Tibial nerve (tissue), 4 donors: ENCODE measurements at regions not wholly inside any gene's neighbourhood (a gene's known extent, or its start where the extent isn't known, plus 50 kb on each side); places are given as distances from the start of the nearest gene placed in this dataset.

Experiments used
- DNase-seq, 2 donors: peaks; one replicate each; pipeline ENCODE4 v3.0.0-alpha.2; 2019; ENCODE audit warnings: low spot score in 2 of 2
- H3K27ac ChIP-seq, 4 donors: fragments of 200-600 bp; sonication (generic) in 3 of 4; one replicate each; pipeline ENCODE4 v1.5.1; 2017 to 2019; ENCODE audit warnings: mild to moderate bottlenecking in 1 of 4
- H3K27me3 ChIP-seq, 2 donors: fragments of 200-600 bp; sonication (generic) in 1 of 2; one replicate each; pipeline versions ENCODE4 v1.5.1 to v1.6.0; 2017 to 2019
- H3K36me3 ChIP-seq, 3 donors: fragments of 200-600 bp; sonication (generic); one replicate each; pipeline ENCODE4 v1.5.1; 2018 to 2019
- H3K4me1 ChIP-seq, 4 donors: fragments of 200-600 bp; sonication (generic) in 3 of 4; one replicate each; pipeline ENCODE4 v1.5.1; 2017 to 2019
- H3K4me3 ChIP-seq, 4 donors: fragments of 200-600 bp; sonication (generic) in 3 of 4; one replicate each; pipeline ENCODE4 v1.5.1; 2017 to 2019; ENCODE audit warnings: mild to moderate bottlenecking in 1 of 4, moderate library complexity in 1 of 4
- H3K9me3 ChIP-seq, 4 donors: fragments of 200-600 bp; sonication (generic) in 3 of 4; one replicate each; pipeline ENCODE4 v1.5.1; 2017 to 2019
- CTCF ChIP-seq, 5 experiments: fragments of 200-600 bp in 3 of 5; fragments of 450-650 bp in 2 of 5; sonication (generic) in 3 of 5; IDR thresholded peaks; one replicate each; pipeline ENCODE4 v1.5.1; 2016 to 2019; ENCODE audit warnings: antibody characterized with exemption in 5 of 5, mild to moderate bottlenecking in 3 of 5, moderate library complexity in 2 of 5
- EP300 ChIP-seq, 2 donors: sonication (generic); formaldehyde crosslinking; IDR thresholded peaks; one replicate each; pipeline ENCODE4 v1.6.1; 2017; ENCODE audit warnings: antibody characterized with exemption in 2 of 2, mild to moderate bottlenecking in 1 of 2
- POLR2A ChIP-seq, 2 donors: fragments of 450-650 bp; IDR thresholded peaks; one replicate each; pipeline ENCODE4 v1.6.1; 2017; ENCODE audit warnings: antibody characterized with exemption in 2 of 2, mild to moderate bottlenecking in 2 of 2, moderate library complexity in 2 of 2
- WGBS, 2 donors: methylation state at CpG; one replicate each; pipeline ENCODE4 v1.1.5; 2018; 5-methylcytosine and 5-hydroxymethylcytosine counted together

- no peaks in the 10 kb centered on the region for H3K36me3 ChIP-seq
- WGBS, 2 donors, result 70 to 74% methylated on average over 1 of the region's 1 CpG
- DNase-seq, result no peak
Measured at GRCh38 chr13:74217811-74218210, 83.6 kb upstream of the KLF12 start.

GRCh38 chr13:74215420-74215819 lies 81.2 kb upstream of the KLF12 start:
- 88 to 93% methylated on average over 2 of the region's 2 CpGs for WGBS, 2 donors
- Histone ChIP-seq H3K4me1 (no peaks in the 10 kb centered on the region), H3K27ac (no peak overlapping the region), H3K36me3 (no peaks in the 10 kb centered on the region), H3K27me3 (no peaks in the 10 kb centered on the region), H3K9me3 (no peaks in the 10 kb centered on the region), H3K4me3 (no peak overlapping the region)
- TF ChIP-seq POLR2A (IDR thresholded peaks at IDR 0.05) (no peak), EP300 (IDR thresholded peaks at IDR 0.05) (no peak), CTCF (IDR thresholded peaks at IDR 0.05) (no peak)
- no peak for DNase-seq

More at GRCh38 chr13:74217811-74218210, 83.6 kb upstream of the KLF12 start:
- TF ChIP-seq POLR2A (IDR thresholded peaks at IDR 0.05) (no peak), EP300 (IDR thresholded peaks at IDR 0.05) (no peak), CTCF (IDR thresholded peaks at IDR 0.05) (no peak)
- Histone ChIP-seq H3K4me1 (no peaks in the 10 kb centered on the region), H3K4me3 (no peak overlapping the region), H3K9me3 (no peaks in the 10 kb centered on the region), H3K27me3 (no peaks in the 10 kb centered on the region), H3K27ac (no peak overlapping the region)

- Histone ChIP-seq H3K9me3 (no peaks in the 10 kb centered on the region), H3K4me3 (no peak overlapping the region), H3K4me1 (no peaks in the 10 kb centered on the region), H3K36me3 (no peaks in the 10 kb centered on the region), H3K27ac (no peak overlapping the region), H3K27me3 (no peaks in the 10 kb centered on the region)
- 88 to 90% methylated on average over 5 of the region's 5 CpGs for WGBS, 2 donors
- no peak for DNase-seq
- TF ChIP-seq EP300 (IDR thresholded peaks at IDR 0.05) (no peak), CTCF (IDR thresholded peaks at IDR 0.05) (no peak), POLR2A (IDR thresholded peaks at IDR 0.05) (no peak)
Measured at GRCh38 chr13:74214321-74214720, 80.1 kb upstream of the KLF12 start.

- no peaks in the 10 kb centered on the region for H3K27me3 ChIP-seq
- no peaks in the 10 kb centered on the region for H3K36me3 ChIP-seq
- DNase-seq, result peak in 1 of 2 donors; percentile 9
- H3K4me1 ChIP-seq, result peaks cover 0 to 6% (median 0%) of the 10 kb centered on the region in 4 donors
- H3K4me3 ChIP-seq, result no peak overlapping the region
- no peaks in the 10 kb centered on the region for H3K9me3 ChIP-seq
- peak in 1 of 2 donors; percentile 12 for TF ChIP-seq EP300 (IDR thresholded peaks at IDR 0.05)
- TF ChIP-seq CTCF (IDR thresholded peaks at IDR 0.05), result no peak
- no peak overlapping the region for H3K27ac ChIP-seq
- WGBS, 2 donors, result 48 to 54% methylated on average over 4 of the region's 4 CpGs
Measured at GRCh38 chr13:74210693-74211393, 76.6 kb upstream of the KLF12 start.

- TF ChIP-seq CTCF (IDR thresholded peaks at IDR 0.05) (no peak), POLR2A (IDR thresholded peaks at IDR 0.05) (no peak), EP300 (IDR thresholded peaks at IDR 0.05) (no peak)
- Histone ChIP-seq H3K9me3 (no peaks in the 10 kb centered on the region), H3K4me3 (no peak overlapping the region), H3K27me3 (no peaks in the 10 kb centered on the region), H3K27ac (no peak overlapping the region), H3K4me1 (peaks cover 0 to 6% (median 0%) of the 10 kb centered on the region in 4 donors), H3K36me3 (no peaks in the 10 kb centered on the region)
- no peak for DNase-seq
- WGBS, 2 donors, result 92 to 100% methylated on average over 1 of the region's 1 CpG
Measured at GRCh38 chr13:74206855-74207254, 72.7 kb upstream of the KLF12 start.
